HCT116 (cell line): ENCODE measurements at regions not wholly inside any gene's neighbourhood (a gene's known extent, or its start where the extent isn't known, plus 50 kb on each side); places are given as distances from the start of the nearest gene placed in this dataset.

Source experiments
- ATAC-seq: fragments of 200-7000 bp; cut with Tn5 transposase; 2 replicates; pipeline ENCODE4 v1.9.1; 2020; ENCODE audit warnings: mild to moderate bottlenecking, moderate library complexity
- BruUV-seq: library from RNA; stranded (reverse); fragments of 400-500 nt; replicated peaks from 2 replicates; lab custom pipeline; 2021; lab: Mats Ljungman, UMichigan
- CTCF ChIA-PET: fragments of 300-600 bp; sonication (Branson Sonifier 250); formaldehyde crosslinking; loops from one replicate; lab custom pipeline; 2021; ENCODE audit warnings: antibody characterized with exemption; lab: Charles Lee
- POLR2A ChIA-PET: fragments of 300-600, 350-600 bp; sonication (Branson Sonifier 250); formaldehyde crosslinking; loops from one replicate; lab custom pipeline; 2021; ENCODE audit warnings: antibody characterized with exemption; lab: Charles Lee
- RAD21 ChIA-PET, 2 experiments: fragments of 300-600 bp; sonication (Branson Sonifier 250); formaldehyde crosslinking; loops; one replicate each; lab custom pipeline; 2023; ENCODE audit warnings: low total read pairs in 2 of 2; ENCODE audit not compliant: uncharacterized antibody in 2 of 2, unreplicated experiment in 2 of 2, low non-redundant PET in 1 of 2; lab: Charles Lee
- DNase-seq: peaks from one replicate; pipeline ENCODE4 v3.0.0-alpha.2; 2010; ENCODE audit warnings: low read depth, low spot score
- H2AFZ ChIP-seq: fragments of 200-600 bp; shearing (Covaris generic), sonication (generic); 2 replicates; pipeline ENCODE4 v1.6.1; 2017; ENCODE audit warnings: low read depth, mixed run types, mixed read lengths, antibody characterized with exemption, low read length; ENCODE audit not compliant: poor library complexity, severe bottlenecking
- H3K27ac ChIP-seq: 2 replicates; pipeline ENCODE4 v1.5.1; 2012; ENCODE audit warnings: low read depth, low read length
- H3K27me3 ChIP-seq: fragments of 200-600 bp; sonication (generic); 2 replicates; pipeline ENCODE4 v1.6.1; 2016; ENCODE audit warnings: mixed run types, low read length, mixed read lengths; ENCODE audit not compliant: insufficient read depth
- H3K36me3 ChIP-seq, 2 experiments: fragments of 200-500 bp in 1 of 2; fragments of 200-600 bp in 1 of 2; sonication (Bioruptor generic) in 1 of 2; sonication (generic) in 1 of 2; 2 replicates each; pipeline versions ENCODE4 v1.5.1 to v1.6.1; 2014 to 2016; ENCODE audit warnings: low read length in 2 of 2, inconsistent platforms in 1 of 2, mixed read lengths in 1 of 2, mixed run types in 1 of 2; ENCODE audit not compliant: insufficient read depth in 2 of 2, control insufficient read depth in 1 of 2
- H3K4me1 ChIP-seq, 2 experiments: fragments of 200-600 bp in 1 of 2; sonication (generic) in 1 of 2; 2 replicates each; pipeline versions ENCODE4 v1.5.1 to v1.6.1; 2012 to 2017; ENCODE audit warnings: low read length in 2 of 2, inconsistent platforms in 1 of 2, mild to moderate bottlenecking in 1 of 2, mixed read lengths in 1 of 2, mixed run types in 1 of 2, moderate library complexity in 1 of 2; ENCODE audit not compliant: insufficient read depth in 2 of 2, control insufficient read depth in 1 of 2
- H3K4me2 ChIP-seq: fragments of 200-600 bp; sonication (generic); 2 replicates; pipeline ENCODE4 v1.6.1; 2017; ENCODE audit warnings: mixed run types, low read length, mixed read lengths
- H3K4me3 ChIP-seq, 2 experiments: fragments of 200-600 bp in 1 of 2; sonication (generic) in 1 of 2; replicated peaks in 1 of 2; 2 replicates each; pipeline ENCODE4 v1.5.1; 2011 to 2016; ENCODE audit warnings: low read length in 2 of 2, control low read depth in 1 of 2, low read depth in 1 of 2, mild to moderate bottlenecking in 1 of 2, mixed read lengths in 1 of 2, mixed run types in 1 of 2
- H3K79me2 ChIP-seq: fragments of 200-600 bp; sonication (generic); 2 replicates; pipeline ENCODE4 v1.6.1; 2017; ENCODE audit warnings: mild to moderate bottlenecking, mixed run types, low read length, moderate library complexity, mixed read lengths; ENCODE audit not compliant: insufficient read depth
- H3K9ac ChIP-seq: fragments of 200-600 bp; sonication (generic); 2 replicates; pipeline ENCODE4 v1.6.1; 2016; ENCODE audit warnings: low read length, mixed read lengths
- H3K9me2 ChIP-seq: fragments of 200-600 bp; sonication (generic), shearing (Covaris generic); 2 replicates; pipeline ENCODE4 v1.6.1; 2017; ENCODE audit warnings: mixed run types, mild to moderate bottlenecking, moderate library complexity; ENCODE audit not compliant: insufficient read depth
- H3K9me3 ChIP-seq, 2 experiments: fragments of 200-500 bp in 1 of 2; fragments of 200-600 bp in 1 of 2; sonication (Bioruptor generic) in 1 of 2; sonication (generic) in 1 of 2; 2 replicates each; pipeline ENCODE4 v1.6.1; 2014 to 2017; ENCODE audit warnings: low read length in 2 of 2, mixed read lengths in 2 of 2, inconsistent platforms in 1 of 2, low read depth in 1 of 2, mild to moderate bottlenecking in 1 of 2, mixed run types in 1 of 2, moderate library complexity in 1 of 2; ENCODE audit not compliant: control insufficient read depth in 1 of 2, insufficient read depth in 1 of 2
- H4K20me1 ChIP-seq: fragments of 200-600 bp; sonication (generic), shearing (Covaris generic); 2 replicates; pipeline ENCODE4 v1.6.1; 2017; ENCODE audit warnings: mixed run types, mild to moderate bottlenecking, moderate library complexity; ENCODE audit not compliant: insufficient read depth
- JUND ChIP-seq: IDR thresholded peaks from 2 replicates; pipeline ENCODE4 v1.6.1; 2012
- POLR2A ChIP-seq: IDR thresholded peaks from 2 replicates; pipeline ENCODE4 v1.7.0; 2011; ENCODE audit warnings: borderline replicate concordance; ENCODE audit not compliant: insufficient read depth, insufficient read length; ENCODE audit errors: extremely low read depth
- POLR2AphosphoS5 ChIP-seq: IDR thresholded peaks from 2 replicates; pipeline ENCODE4 v1.6.1; 2011; ENCODE audit warnings: mild to moderate bottlenecking, low read depth, low read length, moderate library complexity
- RAD21 ChIP-seq: IDR thresholded peaks from 2 replicates; pipeline ENCODE4 v1.6.1; 2012; ENCODE audit warnings: low read depth, mild to moderate bottlenecking
- SIN3A ChIP-seq: IDR thresholded peaks from 2 replicates; pipeline ENCODE4 v1.6.1; 2012; ENCODE audit warnings: low read depth
- SP1 ChIP-seq: IDR thresholded peaks from 2 replicates; pipeline ENCODE4 v1.6.1; 2012; ENCODE audit warnings: low read depth
- TCF7L2 ChIP-seq: IDR thresholded peaks from 2 replicates; pipeline ENCODE4 v1.7.0; 2011; ENCODE audit warnings: borderline replicate concordance, inconsistent platforms; ENCODE audit not compliant: insufficient read depth, insufficient read length; ENCODE audit errors: extremely low read depth
- ZFX ChIP-seq: fragments of 450-650 bp; IDR thresholded peaks from 2 replicates; pipeline ENCODE4 v1.6.1; 2017
- ZNF274 ChIP-seq: fragments of 200-500 bp; sonication (Bioruptor generic); IDR thresholded peaks from 2 replicates; pipeline ENCODE4 v1.6.1; 2014; ENCODE audit warnings: mild to moderate bottlenecking, low read depth, low read length, inconsistent platforms
- intact Hi-C: fragments of 100-400 bp; cut with micrococcal nuclease; formaldehyde crosslinking; loops from 2 replicates; pipeline ENCODE4 v1.10.0; 2022
- TF ChIP-seq, protein P1 (sequence below), 3 experiments: fragments of 200-600 bp in 1 of 3; sonication (generic) in 1 of 3; IDR thresholded peaks in 2 of 3; conservative IDR thresholded peaks in 1 of 3; 2 replicates each; pipeline ENCODE4 v1.5.1; 2012 to 2017; ENCODE audit warnings: low read depth in 2 of 3, low read length in 2 of 3, antibody characterized with exemption in 1 of 3, borderline replicate concordance in 1 of 3, control low read depth in 1 of 3, mild to moderate bottlenecking in 1 of 3, mixed read lengths in 1 of 3, mixed run types in 1 of 3, moderate library complexity in 1 of 3; ENCODE audit not compliant: insufficient read depth in 1 of 3
- TF ChIP-seq, protein P2 (sequence below): IDR thresholded peaks from 2 replicates; pipeline ENCODE4 v1.6.1; 2012; ENCODE audit warnings: low read depth
- TF ChIP-seq, protein P3 (sequence below): IDR thresholded peaks from 2 replicates; pipeline ENCODE4 v1.6.1; 2012

DNA sequence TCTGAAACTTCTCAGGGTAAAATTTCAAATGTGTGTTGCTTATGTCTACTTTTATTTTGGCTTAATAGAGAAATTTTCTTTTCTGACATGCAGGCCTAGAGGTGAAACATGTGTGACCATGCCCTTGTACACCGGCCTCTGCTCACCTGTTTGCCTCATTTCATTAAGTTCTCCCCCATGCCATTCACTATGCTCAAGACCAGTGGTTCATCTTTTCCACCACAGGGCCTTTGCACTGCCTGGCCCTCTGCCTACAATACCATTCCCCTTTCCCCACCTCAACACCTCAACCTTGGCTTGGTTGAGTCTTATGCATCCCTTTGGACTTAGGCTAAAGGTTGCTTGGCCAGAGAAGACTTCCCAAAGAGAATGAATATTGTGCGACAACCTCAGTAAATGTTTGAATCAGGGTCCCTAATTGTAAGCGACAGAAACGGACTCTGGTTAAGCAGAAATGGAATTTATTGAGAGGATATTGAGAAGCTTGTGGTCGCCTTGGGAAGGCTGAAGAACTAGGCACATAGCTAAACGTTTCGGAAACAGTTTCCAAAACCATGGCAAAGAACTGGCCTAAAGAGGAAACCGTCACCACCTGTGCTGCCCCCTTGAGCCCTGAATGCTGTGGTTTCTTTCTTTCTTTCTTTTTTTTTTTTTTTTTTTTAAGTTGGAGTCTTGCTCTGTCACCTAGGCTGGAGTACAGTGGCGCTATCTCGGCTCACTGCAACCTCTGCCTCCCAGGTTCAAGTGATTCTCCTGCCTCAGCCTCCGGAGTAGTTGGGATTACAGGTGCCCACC is 152.2 kb downstream of the SOX4 start:
- CTCF ChIA-PET = interaction anchor here (0.6 kb wide), 1 partner anchor 157 kb away, joined by 3 read pairs; no protein-coding TSS in a partner anchor
- H3K9me2 ChIP-seq = no peaks in the 10 kb centered on the region
- TF ChIP-seq RAD21 (peak; percentile 18; the same call in 1 of the 2 replicates), ZNF274 (no peak)
- no peak overlapping the region for H2AFZ ChIP-seq
- no peaks in the 10 kb centered on the region for H3K36me3 ChIP-seq
- no peak for ATAC-seq
- peaks cover 18 to 43% of the 10 kb centered on the region in 2 experiments; a peak in 3 of 4 replicates for H3K4me1 ChIP-seq
- H3K4me2 ChIP-seq = no peak overlapping the region
- H3K79me2 ChIP-seq = no peaks in the 10 kb centered on the region
- H4K20me1 ChIP-seq = no peaks in the 10 kb centered on the region
- POLR2A ChIA-PET = no interaction called here
- intact Hi-C loops = loop anchor here (5.0 kb wide), 1 partner anchor 153 kb away; the partner anchor contains the start of gene SOX4
- no peaks in the 10 kb centered on the region for H3K9me3 ChIP-seq
- RAD21 ChIA-PET = interaction anchor here in 1 of 2 experiments (1.3 kb wide), 1 partner anchor 15 kb away, joined by 3 read pairs; no protein-coding TSS in a partner anchor
- DNase-seq = no peak
- no peaks in the 10 kb centered on the region for H3K27me3 ChIP-seq
- no peak overlapping the region for H3K4me3 ChIP-seq
- no peak overlapping the region for H3K27ac ChIP-seq
- H3K9ac ChIP-seq = no peak overlapping the region
- no TSS peak for BruUV-seq

DNA sequence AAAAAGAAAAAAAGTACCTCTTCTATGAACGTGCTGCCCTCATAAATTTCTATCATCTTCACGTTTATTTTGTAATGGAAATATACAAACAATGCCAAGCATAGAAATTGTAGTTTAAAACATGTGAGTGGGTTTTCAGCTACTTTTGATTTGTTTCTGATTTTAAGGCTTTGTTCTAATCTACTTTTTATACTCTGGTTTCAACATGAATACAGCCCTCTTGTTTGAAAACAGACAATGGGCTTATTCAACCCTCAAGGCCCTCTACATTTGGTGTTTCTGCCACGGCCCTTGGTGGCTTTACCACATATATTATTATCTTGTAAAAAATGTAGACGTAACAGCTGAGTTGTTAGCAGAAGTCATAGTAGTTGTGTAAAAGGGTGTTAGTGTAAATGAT is 153.9 kb downstream of the SOX4 start:
- no peak overlapping the region for H3K4me3 ChIP-seq
- no peak overlapping the region for H3K9ac ChIP-seq
- H3K27ac ChIP-seq = no peak overlapping the region
- no peak for ATAC-seq
- TF ChIP-seq, protein P1, sequence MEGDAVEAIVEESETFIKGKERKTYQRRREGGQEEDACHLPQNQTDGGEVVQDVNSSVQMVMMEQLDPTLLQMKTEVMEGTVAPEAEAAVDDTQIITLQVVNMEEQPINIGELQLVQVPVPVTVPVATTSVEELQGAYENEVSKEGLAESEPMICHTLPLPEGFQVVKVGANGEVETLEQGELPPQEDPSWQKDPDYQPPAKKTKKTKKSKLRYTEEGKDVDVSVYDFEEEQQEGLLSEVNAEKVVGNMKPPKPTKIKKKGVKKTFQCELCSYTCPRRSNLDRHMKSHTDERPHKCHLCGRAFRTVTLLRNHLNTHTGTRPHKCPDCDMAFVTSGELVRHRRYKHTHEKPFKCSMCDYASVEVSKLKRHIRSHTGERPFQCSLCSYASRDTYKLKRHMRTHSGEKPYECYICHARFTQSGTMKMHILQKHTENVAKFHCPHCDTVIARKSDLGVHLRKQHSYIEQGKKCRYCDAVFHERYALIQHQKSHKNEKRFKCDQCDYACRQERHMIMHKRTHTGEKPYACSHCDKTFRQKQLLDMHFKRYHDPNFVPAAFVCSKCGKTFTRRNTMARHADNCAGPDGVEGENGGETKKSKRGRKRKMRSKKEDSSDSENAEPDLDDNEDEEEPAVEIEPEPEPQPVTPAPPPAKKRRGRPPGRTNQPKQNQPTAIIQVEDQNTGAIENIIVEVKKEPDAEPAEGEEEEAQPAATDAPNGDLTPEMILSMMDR (IDR thresholded peaks at IDR 0.05 in 2 of 3, conservative IDR thresholded peaks at IDR 0.05 in 1 of 3; ENCODE audit: borderline replicate concordance in 1 of 3, insufficient read depth in 1 of 3, low read depth in 2 of 3, low read length in 2 of 3) = no peak
- TF ChIP-seq POLR2A (no peak), POLR2AphosphoS5 (no peak), TCF7L2 (no peak), ZFX (no peak), SP1 (no peak), RAD21 (no peak), JUND (no peak), SIN3A (no peak)
- TF ChIP-seq, protein P2, sequence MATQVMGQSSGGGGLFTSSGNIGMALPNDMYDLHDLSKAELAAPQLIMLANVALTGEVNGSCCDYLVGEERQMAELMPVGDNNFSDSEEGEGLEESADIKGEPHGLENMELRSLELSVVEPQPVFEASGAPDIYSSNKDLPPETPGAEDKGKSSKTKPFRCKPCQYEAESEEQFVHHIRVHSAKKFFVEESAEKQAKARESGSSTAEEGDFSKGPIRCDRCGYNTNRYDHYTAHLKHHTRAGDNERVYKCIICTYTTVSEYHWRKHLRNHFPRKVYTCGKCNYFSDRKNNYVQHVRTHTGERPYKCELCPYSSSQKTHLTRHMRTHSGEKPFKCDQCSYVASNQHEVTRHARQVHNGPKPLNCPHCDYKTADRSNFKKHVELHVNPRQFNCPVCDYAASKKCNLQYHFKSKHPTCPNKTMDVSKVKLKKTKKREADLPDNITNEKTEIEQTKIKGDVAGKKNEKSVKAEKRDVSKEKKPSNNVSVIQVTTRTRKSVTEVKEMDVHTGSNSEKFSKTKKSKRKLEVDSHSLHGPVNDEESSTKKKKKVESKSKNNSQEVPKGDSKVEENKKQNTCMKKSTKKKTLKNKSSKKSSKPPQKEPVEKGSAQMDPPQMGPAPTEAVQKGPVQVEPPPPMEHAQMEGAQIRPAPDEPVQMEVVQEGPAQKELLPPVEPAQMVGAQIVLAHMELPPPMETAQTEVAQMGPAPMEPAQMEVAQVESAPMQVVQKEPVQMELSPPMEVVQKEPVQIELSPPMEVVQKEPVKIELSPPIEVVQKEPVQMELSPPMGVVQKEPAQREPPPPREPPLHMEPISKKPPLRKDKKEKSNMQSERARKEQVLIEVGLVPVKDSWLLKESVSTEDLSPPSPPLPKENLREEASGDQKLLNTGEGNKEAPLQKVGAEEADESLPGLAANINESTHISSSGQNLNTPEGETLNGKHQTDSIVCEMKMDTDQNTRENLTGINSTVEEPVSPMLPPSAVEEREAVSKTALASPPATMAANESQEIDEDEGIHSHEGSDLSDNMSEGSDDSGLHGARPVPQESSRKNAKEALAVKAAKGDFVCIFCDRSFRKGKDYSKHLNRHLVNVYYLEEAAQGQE = no peak
- TF ChIP-seq, protein P3, sequence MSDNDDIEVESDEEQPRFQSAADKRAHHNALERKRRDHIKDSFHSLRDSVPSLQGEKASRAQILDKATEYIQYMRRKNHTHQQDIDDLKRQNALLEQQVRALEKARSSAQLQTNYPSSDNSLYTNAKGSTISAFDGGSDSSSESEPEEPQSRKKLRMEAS = no peak
- ChIA-PET CTCF (no interaction called here), POLR2A (interaction anchor here (1.3 kb wide), 1 partner anchor 154 kb away, joined by 4 read pairs; the partner anchor contains the start of gene SOX4), RAD21 (no interaction called here)
- intact Hi-C loops = loop anchor here (5.0 kb wide), 1 partner anchor 155 kb away; the partner anchor contains the start of gene SOX4
- DNase-seq = no peak
- no peaks in the 10 kb centered on the region for H4K20me1 ChIP-seq
- peak overlapping the region; percentile 56 for H2AFZ ChIP-seq
- no peaks in the 10 kb centered on the region for H3K9me2 ChIP-seq
- no peak overlapping the region for H3K4me2 ChIP-seq
- H3K4me1 ChIP-seq = peaks cover 21 to 43% of the 10 kb centered on the region in 2 experiments
- H3K36me3 ChIP-seq = no peaks in the 10 kb centered on the region
- H3K79me2 ChIP-seq = no peaks in the 10 kb centered on the region
- H3K9me3 ChIP-seq = no peaks in the 10 kb centered on the region
- H3K27me3 ChIP-seq = no peaks in the 10 kb centered on the region
- BruUV-seq = no TSS peak
